Trophoblast cell (in vitro differentiated cells and primary cell): ENCODE measurements at regions not wholly inside any gene's neighbourhood (a gene's known extent, or its start where the extent isn't known, plus 50 kb on each side); places are given as distances from the start of the nearest gene placed in this dataset.

ENCODE experiments used
- DNase-seq, 2 donors: peaks; one replicate each; pipeline ENCODE4 v3.0.0-alpha.2; 2016
- H2AFZ ChIP-seq: 2 replicates; pipeline ENCODE4 v1.6.1; 2013; ENCODE audit warnings: low read length, moderate library complexity, mild to moderate bottlenecking; ENCODE audit not compliant: insufficient read depth, poor library complexity
- H2AK5ac ChIP-seq: 2 replicates; pipeline ENCODE4 v1.6.1; 2013; ENCODE audit warnings: mild to moderate bottlenecking, low read length
- H2BK120ac ChIP-seq: 2 replicates; pipeline ENCODE4 v1.6.1; 2013; ENCODE audit warnings: low read length, mild to moderate bottlenecking, moderate library complexity; ENCODE audit not compliant: insufficient read depth, poor library complexity
- H2BK12ac ChIP-seq: 2 replicates; pipeline ENCODE4 v1.6.1; 2013; ENCODE audit warnings: mild to moderate bottlenecking, low read length, moderate library complexity
- H2BK5ac ChIP-seq: 2 replicates; pipeline ENCODE4 v1.6.1; 2013; ENCODE audit warnings: low read length, low read depth, moderate library complexity, mild to moderate bottlenecking; ENCODE audit not compliant: poor library complexity
- H3K14ac ChIP-seq: 2 replicates; pipeline ENCODE4 v1.6.1; 2013; ENCODE audit warnings: mild to moderate bottlenecking, low read length
- H3K18ac ChIP-seq: 2 replicates; pipeline ENCODE4 v1.6.1; 2013; ENCODE audit warnings: mild to moderate bottlenecking, low read length
- H3K23ac ChIP-seq: 2 replicates; pipeline ENCODE4 v1.6.1; 2013; ENCODE audit warnings: low read length
- H3K27ac ChIP-seq: 2 replicates; pipeline ENCODE4 v1.5.1; 2013; ENCODE audit warnings: low read depth, mild to moderate bottlenecking, inconsistent platforms, low read length, moderate library complexity
- H3K27me3 ChIP-seq: 2 replicates; pipeline ENCODE4 v1.6.1; 2013; ENCODE audit warnings: inconsistent platforms, mild to moderate bottlenecking, low read length, moderate library complexity; ENCODE audit not compliant: insufficient read depth
- H3K36me3 ChIP-seq, 2 experiments: 1 replicate in 1 of 2; 2 replicates in 1 of 2; pipeline ENCODE4 v1.6.1; 2013; ENCODE audit warnings: low read length in 2 of 2, mild to moderate bottlenecking in 2 of 2, moderate library complexity in 1 of 2; ENCODE audit not compliant: insufficient read depth in 2 of 2, control insufficient read depth in 1 of 2
- H3K4ac ChIP-seq: 2 replicates; pipeline ENCODE4 v1.6.1; 2013; ENCODE audit warnings: low read depth, mild to moderate bottlenecking, low read length, moderate library complexity
- H3K4me1 ChIP-seq, 2 experiments: 1 replicate in 1 of 2; 2 replicates in 1 of 2; pipeline ENCODE4 v1.6.1; 2013; ENCODE audit warnings: low read length in 2 of 2, mild to moderate bottlenecking in 2 of 2, moderate library complexity in 1 of 2; ENCODE audit not compliant: insufficient read depth in 2 of 2, control insufficient read depth in 1 of 2
- H3K4me2 ChIP-seq: 2 replicates; pipeline ENCODE4 v1.6.1; 2013; ENCODE audit warnings: inconsistent platforms, mild to moderate bottlenecking, low read length, moderate library complexity
- H3K4me3 ChIP-seq: 2 replicates; pipeline ENCODE4 v1.5.1; 2013; ENCODE audit warnings: mild to moderate bottlenecking, low read depth, low read length, inconsistent platforms
- H3K79me1 ChIP-seq: one replicate; pipeline ENCODE4 v1.6.1; 2013; ENCODE audit warnings: low read length
- H3K79me2 ChIP-seq: 2 replicates; pipeline ENCODE4 v1.6.1; 2013; ENCODE audit warnings: low read length, mild to moderate bottlenecking; ENCODE audit not compliant: control insufficient read depth, insufficient read depth, poor library complexity
- H3K9ac ChIP-seq: 2 replicates; pipeline ENCODE4 v1.6.1; 2013; ENCODE audit warnings: mild to moderate bottlenecking, low read length
- H3K9me3 ChIP-seq: 2 replicates; pipeline ENCODE4 v1.6.1; 2013; ENCODE audit warnings: low read depth, mild to moderate bottlenecking, control low read depth, inconsistent platforms, low read length; ENCODE audit not compliant: insufficient read depth
- H4K12ac ChIP-seq: 2 replicates; pipeline ENCODE4 v1.6.1; 2013; ENCODE audit warnings: low read depth, mild to moderate bottlenecking, low read length, moderate library complexity
- H4K8ac ChIP-seq: 2 replicates; pipeline ENCODE4 v1.6.1; 2013; ENCODE audit warnings: low read depth, mild to moderate bottlenecking, low read length, moderate library complexity
- H4K91ac ChIP-seq: one replicate; pipeline ENCODE4 v1.6.1; 2013; ENCODE audit warnings: low read depth, mild to moderate bottlenecking, low read length, moderate library complexity
- WGBS: extraction: QIAGEN DNeasy Blood & Tissue Kit; methylation state at CpG from one replicate; pipeline ENCODE4 v1.1.7; 2013; ENCODE audit warnings: missing lambda C conversion rate; ENCODE audit not compliant: insufficient read length, insufficient coverage; ENCODE audit errors: extremely low coverage; 5-methylcytosine and 5-hydroxymethylcytosine counted together

DNA sequence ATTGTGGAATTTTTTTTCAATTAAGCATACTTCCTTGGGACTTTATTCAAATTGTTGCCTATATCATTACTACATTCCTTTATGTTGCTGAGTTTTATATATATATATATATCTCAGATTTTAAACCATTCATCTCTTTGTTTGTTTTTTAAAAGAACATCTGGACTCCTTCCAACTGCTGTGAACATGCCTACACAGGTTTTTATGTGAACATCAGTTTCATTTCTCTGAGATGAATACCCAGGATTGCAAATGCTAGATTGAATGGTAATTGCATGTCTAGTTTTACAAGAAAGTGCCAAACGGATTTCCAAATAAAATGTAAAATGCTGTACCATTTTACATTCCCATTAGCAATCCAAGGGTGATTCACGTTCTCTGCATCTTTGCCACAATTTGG lies 1289.3 kb downstream of the HACE1 start:
- no peak overlapping the region for H4K12ac ChIP-seq
- no peak overlapping the region for H4K8ac ChIP-seq
- no peak overlapping the region for H3K18ac ChIP-seq
- no peak for DNase-seq
- no peak overlapping the region for H2AFZ ChIP-seq
- no peak overlapping the region for H3K23ac ChIP-seq
- no peak overlapping the region for H2BK120ac ChIP-seq
- no peak overlapping the region for H3K9ac ChIP-seq
- no peak overlapping the region for H2BK5ac ChIP-seq
- H3K4ac ChIP-seq: no peak overlapping the region
- no peak overlapping the region for H3K4me3 ChIP-seq
- H3K79me2 ChIP-seq: no peaks in the 10 kb centered on the region
- no peak overlapping the region for H3K27ac ChIP-seq
- H3K14ac ChIP-seq: no peak overlapping the region
- no peak overlapping the region for H2AK5ac ChIP-seq
- WGBS: no CpG with 5 or more reads among the region's 2 CpGs
- H4K91ac ChIP-seq: no peak overlapping the region
- no peaks in the 10 kb centered on the region for H3K36me3 ChIP-seq
- no peak overlapping the region for H3K4me2 ChIP-seq
- H2BK12ac ChIP-seq: no peak overlapping the region
- no peaks in the 10 kb centered on the region for H3K79me1 ChIP-seq
- H3K27me3 ChIP-seq: no peaks in the 10 kb centered on the region
- no peaks in the 10 kb centered on the region for H3K4me1 ChIP-seq
- no peaks in the 10 kb centered on the region for H3K9me3 ChIP-seq

DNA sequence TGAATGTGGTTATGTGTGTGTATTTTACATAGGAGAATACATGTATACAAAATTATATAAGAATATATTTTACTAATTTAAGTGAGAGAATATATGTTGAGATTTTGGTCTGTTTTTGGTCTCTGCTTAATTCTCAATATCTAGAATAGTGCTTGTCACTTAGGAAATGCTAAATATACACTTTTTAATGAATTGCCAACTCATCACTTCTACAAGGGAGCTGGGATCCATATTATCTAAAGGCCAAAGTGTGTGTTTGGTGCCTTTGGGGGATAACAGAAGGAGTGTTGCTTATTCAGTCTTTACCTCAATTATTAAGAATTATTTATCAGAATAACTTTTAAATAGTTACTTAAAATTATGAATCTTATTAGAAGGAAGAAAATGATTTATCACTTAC lies 1304.8 kb downstream of the HACE1 start:
- Histone ChIP-seq H3K79me1 (no peaks in the 10 kb centered on the region), H2BK12ac (no peak overlapping the region), H3K14ac (no peak overlapping the region), H3K4me2 (no peak overlapping the region), H4K8ac (no peak overlapping the region), H2AFZ (no peak overlapping the region), H4K91ac (no peak overlapping the region), H3K23ac (no peak overlapping the region), H3K4me1 (no peaks in the 10 kb centered on the region), H3K4ac (no peak overlapping the region), H3K27me3 (no peaks in the 10 kb centered on the region), H3K18ac (no peak overlapping the region), H2BK120ac (no peak overlapping the region), H2AK5ac (no peak overlapping the region), H3K27ac (no peak overlapping the region), H3K4me3 (no peak overlapping the region), H4K12ac (no peak overlapping the region), H3K9ac (no peak overlapping the region), H2BK5ac (no peak overlapping the region), H3K9me3 (no peaks in the 10 kb centered on the region), H3K79me2 (no peaks in the 10 kb centered on the region), H3K36me3 (no peaks in the 10 kb centered on the region)
- no peak for DNase-seq

DNA sequence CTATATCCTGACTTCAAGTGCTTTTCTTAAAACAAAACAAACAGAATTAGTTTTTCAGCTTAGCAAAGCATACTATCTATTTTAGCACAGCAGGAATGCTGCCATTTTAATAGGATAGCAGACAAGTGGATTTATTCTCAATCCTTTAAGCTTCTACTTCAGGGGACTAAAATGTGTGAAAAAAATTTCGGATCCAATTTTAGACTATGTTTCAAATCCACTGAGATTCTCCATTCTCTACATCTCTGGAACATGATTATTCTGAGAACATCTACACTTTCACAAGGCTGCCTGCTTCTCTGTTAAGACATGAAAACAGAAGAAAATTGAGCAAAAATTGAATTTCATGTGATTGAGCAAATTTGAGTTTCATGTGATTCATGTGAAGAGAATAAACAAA lies 1321.3 kb downstream of the HACE1 start:
- no peak overlapping the region for H3K9ac ChIP-seq
- WGBS: no CpG with 5 or more reads among the region's 1 CpG

DNA sequence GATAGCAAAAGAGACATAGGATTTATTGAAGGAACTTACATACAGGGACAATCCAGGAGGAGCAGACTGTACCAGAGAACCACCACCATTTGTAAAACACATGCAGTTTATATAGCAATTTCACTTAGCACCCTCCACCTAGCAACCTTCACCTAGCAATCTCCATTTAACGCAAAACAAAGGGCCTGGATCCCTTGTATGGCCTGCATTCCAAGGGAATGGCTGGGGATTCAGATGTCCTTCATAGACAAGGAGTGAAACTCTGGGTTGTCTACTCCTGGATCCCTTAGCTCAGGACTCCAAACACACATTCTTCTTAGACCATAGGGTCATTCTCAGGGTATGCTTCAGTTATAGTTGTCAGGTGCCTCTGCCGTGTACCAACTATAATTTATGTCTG lies 1324.9 kb downstream of the HACE1 start:
- no peak overlapping the region for H3K23ac ChIP-seq
- H2BK120ac ChIP-seq: no peak overlapping the region
- no peak overlapping the region for H3K27ac ChIP-seq
- H2AK5ac ChIP-seq: no peak overlapping the region
- no peak overlapping the region for H3K4me2 ChIP-seq
- H3K14ac ChIP-seq: no peak overlapping the region
- no peaks in the 10 kb centered on the region for H3K36me3 ChIP-seq
- H3K4me1 ChIP-seq: no peaks in the 10 kb centered on the region
- H2BK5ac ChIP-seq: no peak overlapping the region
- H3K4me3 ChIP-seq: no peak overlapping the region
- H3K9ac ChIP-seq: no peak overlapping the region
- DNase-seq: no peak
- no peak overlapping the region for H4K8ac ChIP-seq
- no peak overlapping the region for H4K91ac ChIP-seq
- no peak overlapping the region for H2BK12ac ChIP-seq
- H3K79me1 ChIP-seq: no peaks in the 10 kb centered on the region
- H3K18ac ChIP-seq: no peak overlapping the region
- no peak overlapping the region for H2AFZ ChIP-seq
- H3K79me2 ChIP-seq: no peaks in the 10 kb centered on the region
- no peak overlapping the region for H3K4ac ChIP-seq
- H3K27me3 ChIP-seq: no peaks in the 10 kb centered on the region
- WGBS: no CpG with 5 or more reads among the region's 2 CpGs
- no peaks in the 10 kb centered on the region for H3K9me3 ChIP-seq
- H4K12ac ChIP-seq: no peak overlapping the region

More for the DNA sequence above, 1321.3 kb downstream of the HACE1 start:
- Histone ChIP-seq H3K27me3 (no peaks in the 10 kb centered on the region), H4K8ac (no peak overlapping the region), H2AFZ (no peak overlapping the region), H2BK5ac (no peak overlapping the region), H3K23ac (no peak overlapping the region), H3K79me1 (no peaks in the 10 kb centered on the region), H3K36me3 (no peaks in the 10 kb centered on the region), H3K4me2 (no peak overlapping the region), H3K27ac (no peak overlapping the region), H2BK120ac (no peak overlapping the region), H3K4me1 (no peaks in the 10 kb centered on the region), H3K9me3 (no peaks in the 10 kb centered on the region), H2AK5ac (no peak overlapping the region), H3K14ac (no peak overlapping the region), H2BK12ac (no peak overlapping the region), H3K79me2 (no peaks in the 10 kb centered on the region), H3K18ac (no peak overlapping the region), H4K12ac (no peak overlapping the region), H3K4ac (no peak overlapping the region), H4K91ac (no peak overlapping the region), H3K4me3 (no peak overlapping the region)
- DNase-seq: no peak

DNA sequence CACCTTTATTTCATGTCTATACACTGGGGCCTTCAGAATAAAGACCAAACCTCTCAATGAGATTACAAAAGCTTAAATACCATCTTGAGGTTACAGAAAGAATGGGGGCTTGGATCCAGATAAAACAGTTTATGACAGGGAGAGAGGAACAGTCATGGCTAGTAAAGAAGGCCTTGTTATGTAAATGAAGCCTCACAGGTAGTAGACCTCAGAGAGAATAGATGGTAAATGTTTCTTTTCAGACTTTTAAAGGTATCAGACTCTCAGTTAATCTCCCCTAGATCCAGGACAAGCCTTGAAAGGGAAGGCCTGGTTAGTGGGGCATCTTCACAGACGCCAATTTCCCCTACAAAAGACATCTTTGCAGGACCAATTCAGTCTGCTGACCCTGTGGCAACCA lies 1325.6 kb downstream of the HACE1 start:
- Histone ChIP-seq H3K27me3 (no peaks in the 10 kb centered on the region), H3K4me3 (no peak overlapping the region), H3K4me1 (no peaks in the 10 kb centered on the region), H4K8ac (no peak overlapping the region), H2BK120ac (no peak overlapping the region), H3K36me3 (no peaks in the 10 kb centered on the region), H2AFZ (no peak overlapping the region), H3K18ac (no peak overlapping the region), H4K91ac (no peak overlapping the region), H4K12ac (no peak overlapping the region), H3K4ac (no peak overlapping the region), H3K9ac (no peak overlapping the region), H3K79me1 (no peaks in the 10 kb centered on the region), H3K14ac (no peak overlapping the region), H2BK12ac (no peak overlapping the region), H3K9me3 (no peaks in the 10 kb centered on the region), H3K23ac (no peak overlapping the region), H3K4me2 (no peak overlapping the region), H3K27ac (no peak overlapping the region), H2BK5ac (no peak overlapping the region), H2AK5ac (no peak overlapping the region), H3K79me2 (no peaks in the 10 kb centered on the region)
- no peak for DNase-seq
- no CpG with 5 or more reads among the region's 1 CpG for WGBS
